AG10803 (cell line): ENCODE measurements at regions not wholly inside any gene's neighbourhood (a gene's known extent, or its start where the extent isn't known, plus 50 kb on each side); places are given as distances from the start of the nearest gene placed in this dataset.

Experiments used
- DNase-seq: peaks from one replicate; pipeline ENCODE4 v3.0.0; 2010; ENCODE audit warnings: low read depth
- H3K4me3 ChIP-seq: 2 replicates; pipeline ENCODE4 v1.5.1; 2011; ENCODE audit warnings: mild to moderate bottlenecking, low read length, control low read depth
- CTCF ChIP-seq: conservative IDR thresholded peaks from 2 replicates; pipeline ENCODE4 v1.5.1; 2011; ENCODE audit warnings: mild to moderate bottlenecking, low read length, control low read depth, inconsistent platforms

GRCh38 chr20:4559106-4559505, 127.2 kb upstream of the PRNP start:
- DNase-seq, result no peak
- no peak for TF ChIP-seq CTCF
- no peak overlapping the region for H3K4me3 ChIP-seq

GRCh38 chr20:4556781-4557180, 129.5 kb upstream of the PRNP start:
- no peak for DNase-seq
- no peak overlapping the region for H3K4me3 ChIP-seq
- TF ChIP-seq CTCF, result no peak

GRCh38 chr20:4555188-4555890, 130.9 kb upstream of the PRNP start:
- DNase-seq, result peak; percentile 55
- TF ChIP-seq CTCF, result no peak
- H3K4me3 ChIP-seq, result no peak overlapping the region

- DNase-seq, result no peak
- no peak for TF ChIP-seq CTCF
- no peak overlapping the region for H3K4me3 ChIP-seq
These were observed 131.9 kb upstream of the PRNP start for GRCh38 chr20:4554346-4554745.

- peak; percentile 11 for DNase-seq
- H3K4me3 ChIP-seq, result no peak overlapping the region
- TF ChIP-seq CTCF, result no peak
These were observed 134.1 kb upstream of the PRNP start for GRCh38 chr20:4552075-4552640.

GRCh38 chr20:4550740-4551139, 135.5 kb upstream of the PRNP start:
- DNase-seq, result peak; percentile 13
- TF ChIP-seq CTCF, result no peak
- H3K4me3 ChIP-seq, result no peak overlapping the region

- no peak overlapping the region for H3K4me3 ChIP-seq
- TF ChIP-seq CTCF, result no peak
- DNase-seq, result peak; percentile 30
These were observed 136.5 kb upstream of the PRNP start for GRCh38 chr20:4549711-4550259.
